ENCODE measurements at regions not wholly inside any gene's neighbourhood (a gene's known extent, or its start where the extent isn't known, plus 50 kb on each side); places are given as distances from the start of the nearest gene placed in this dataset.

- no peaks in the 10 kb centered on the region for H3K9me3 Mint-ChIP-seq (ENCODE audit: unreplicated experiment)
- no peak overlapping the region for H3K9ac ChIP-seq (ENCODE audit: low read length)
- no peak overlapping the region for H2AFZ ChIP-seq (ENCODE audit: low read depth, low read length)
- H3K79me2 ChIP-seq (ENCODE audit: insufficient read depth, low read length): no peaks in the 10 kb centered on the region
- no peaks in the 10 kb centered on the region for H3K36me3 ChIP-seq (ENCODE audit: insufficient read depth, low read length)
- H3K27me3 Mint-ChIP-seq (ENCODE audit: low read depth, unreplicated experiment): no peaks in the 10 kb centered on the region
- DNase-seq (ENCODE audit: low read depth): no peak
- H3K4me3 Mint-ChIP-seq (ENCODE audit: unreplicated experiment): no peak overlapping the region
- H3K4me1 ChIP-seq (ENCODE audit: insufficient read depth, low read length): no peaks in the 10 kb centered on the region
- H4K20me1 ChIP-seq (ENCODE audit: insufficient read depth, low read length): no peaks in the 10 kb centered on the region
- H3K27me3 ChIP-seq (ENCODE audit: insufficient read depth, low read length): no peaks in the 10 kb centered on the region
- no peak for TF ChIP-seq EZH2 (IDR thresholded peaks at IDR 0.05; ENCODE audit: insufficient read depth, low read length)
- no peak for TF ChIP-seq CTCF (IDR thresholded peaks at IDR 0.05; ENCODE audit: insufficient read depth, low read depth, low read length)
- H3K4me1 Mint-ChIP-seq (ENCODE audit: low read depth, unreplicated experiment): no peaks in the 10 kb centered on the region
- no peak overlapping the region for H3K27ac Mint-ChIP-seq (ENCODE audit: unreplicated experiment)
- FAIRE-seq: no peak
- H3K4me2 ChIP-seq (ENCODE audit: low read length): no peak overlapping the region
- no peaks in the 10 kb centered on the region for H3K9me3 ChIP-seq (ENCODE audit: insufficient read depth, low read depth, low read length)
- H3K36me3 Mint-ChIP-seq (ENCODE audit: low read depth, unreplicated experiment): no peaks in the 10 kb centered on the region
- H3K27ac ChIP-seq (ENCODE audit: low read depth, low read length): no peak overlapping the region
- H3K4me3 ChIP-seq (ENCODE audit: insufficient read depth, low read depth, low read length): no peak overlapping the region
These were observed 307.1 kb downstream of the ANKRD7 start for GRCh38 chr7:118531566-118531965.

- Histone ChIP-seq H3K27ac (ENCODE audit: low read depth, low read length) (no peak overlapping the region), H3K4me2 (ENCODE audit: low read length) (no peak overlapping the region), H3K9ac (ENCODE audit: low read length) (no peak overlapping the region), H3K27me3 (ENCODE audit: insufficient read depth, low read length) (no peaks in the 10 kb centered on the region), H2AFZ (ENCODE audit: low read depth, low read length) (no peak overlapping the region), H3K4me3 (ENCODE audit: insufficient read depth, low read depth, low read length) (no peak overlapping the region), H3K9me3 (ENCODE audit: insufficient read depth, low read depth, low read length) (no peaks in the 10 kb centered on the region), H3K4me1 (ENCODE audit: insufficient read depth, low read length) (no peaks in the 10 kb centered on the region), H4K20me1 (ENCODE audit: insufficient read depth, low read length) (no peaks in the 10 kb centered on the region), H3K79me2 (ENCODE audit: insufficient read depth, low read length) (no peaks in the 10 kb centered on the region), H3K36me3 (ENCODE audit: insufficient read depth, low read length) (no peaks in the 10 kb centered on the region)
- Mint-ChIP-seq H3K9me3 (ENCODE audit: unreplicated experiment) (peaks cover 4% of the 10 kb centered on the region), H3K36me3 (ENCODE audit: low read depth, unreplicated experiment) (no peaks in the 10 kb centered on the region), H3K4me3 (ENCODE audit: unreplicated experiment) (no peak overlapping the region), H3K27ac (ENCODE audit: unreplicated experiment) (no peak overlapping the region), H3K4me1 (ENCODE audit: low read depth, unreplicated experiment) (no peaks in the 10 kb centered on the region), H3K27me3 (ENCODE audit: low read depth, unreplicated experiment) (no peaks in the 10 kb centered on the region)
- no peak for TF ChIP-seq EZH2 (IDR thresholded peaks at IDR 0.05; ENCODE audit: insufficient read depth, low read length)
- TF ChIP-seq CTCF (IDR thresholded peaks at IDR 0.05; ENCODE audit: insufficient read depth, low read depth, low read length): no peak
- FAIRE-seq: no peak
- DNase-seq (ENCODE audit: low read depth): no peak
These were observed 334.7 kb downstream of the ANKRD7 start for GRCh38 chr7:118559207-118559606.

GRCh38 chr7:118563311-118563710, 338.8 kb downstream of the ANKRD7 start:
- Histone ChIP-seq H3K79me2 (ENCODE audit: insufficient read depth, low read length) (no peaks in the 10 kb centered on the region), H3K36me3 (ENCODE audit: insufficient read depth, low read length) (no peaks in the 10 kb centered on the region), H3K9me3 (ENCODE audit: insufficient read depth, low read depth, low read length) (no peaks in the 10 kb centered on the region), H3K4me1 (ENCODE audit: insufficient read depth, low read length) (no peaks in the 10 kb centered on the region), H3K4me3 (ENCODE audit: insufficient read depth, low read depth, low read length) (no peak overlapping the region), H3K9ac (ENCODE audit: low read length) (no peak overlapping the region), H3K27ac (ENCODE audit: low read depth, low read length) (no peak overlapping the region), H4K20me1 (ENCODE audit: insufficient read depth, low read length) (no peaks in the 10 kb centered on the region), H3K27me3 (ENCODE audit: insufficient read depth, low read length) (no peaks in the 10 kb centered on the region), H3K4me2 (ENCODE audit: low read length) (no peak overlapping the region), H2AFZ (ENCODE audit: low read depth, low read length) (no peak overlapping the region)
- DNase-seq (ENCODE audit: low read depth) (no peak), FAIRE-seq (no peak)
- Mint-ChIP-seq H3K27ac (ENCODE audit: unreplicated experiment) (no peak overlapping the region), H3K4me3 (ENCODE audit: unreplicated experiment) (no peak overlapping the region), H3K36me3 (ENCODE audit: low read depth, unreplicated experiment) (no peaks in the 10 kb centered on the region), H3K4me1 (ENCODE audit: low read depth, unreplicated experiment) (no peaks in the 10 kb centered on the region), H3K27me3 (ENCODE audit: low read depth, unreplicated experiment) (no peaks in the 10 kb centered on the region), H3K9me3 (ENCODE audit: unreplicated experiment) (peaks cover 2% of the 10 kb centered on the region)
- TF ChIP-seq CTCF (IDR thresholded peaks at IDR 0.05; ENCODE audit: insufficient read depth, low read depth, low read length): no peak
- no peak for TF ChIP-seq EZH2 (IDR thresholded peaks at IDR 0.05; ENCODE audit: insufficient read depth, low read length)

All from astrocyte (in vitro differentiated cells and primary cell).